ENCODE measurements at regions not wholly inside any gene's neighbourhood (a gene's known extent, or its start where the extent isn't known, plus 50 kb on each side); places are given as distances from the start of the nearest gene placed in this dataset.

GRCh38 chr7:94135180-94135579 lies 131.0 kb upstream of the BET1 start:
- TF ChIP-seq CTCF (conservative IDR thresholded peaks at IDR 0.05; ENCODE audit: low read depth, low read length) (no peak), POLR2A (IDR thresholded peaks at IDR 0.05; ENCODE audit: low read depth, low read length) (no peak)

Measured in IMR-90 (cell line).